DMS79 (cell line): ENCODE measurements at regions not wholly inside any gene's neighbourhood (a gene's known extent, or its start where the extent isn't known, plus 50 kb on each side); places are given as distances from the start of the nearest gene placed in this dataset.

ENCODE experiments used
- DNase-seq: peaks from one replicate; lab custom pipeline; 2025; lab: John Stamatoyannopoulos, UW

DNA sequence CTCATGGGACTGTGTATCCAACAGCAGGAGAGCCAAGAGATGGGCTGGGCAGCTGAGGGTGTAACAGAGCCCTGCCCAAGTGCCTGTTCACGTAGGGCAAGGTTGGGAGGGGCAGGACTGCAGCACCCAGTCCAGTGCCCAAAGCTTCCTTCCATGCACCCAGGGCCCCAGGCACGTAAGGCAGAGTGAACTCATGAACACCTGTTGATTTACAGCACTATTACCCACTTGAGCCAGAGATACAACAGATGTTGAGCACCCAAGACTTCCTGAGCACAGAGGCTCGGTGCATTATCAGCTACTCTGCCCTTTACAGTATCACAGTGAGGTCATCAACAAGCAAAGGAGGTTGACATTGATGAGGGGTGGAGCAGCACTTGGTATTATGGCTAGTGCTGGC is 50.2 kb upstream of the FHL2 start:
- no peak for DNase-seq
